ENCODE measurements at regions not wholly inside any gene's neighbourhood (a gene's known extent, or its start where the extent isn't known, plus 50 kb on each side); places are given as distances from the start of the nearest gene placed in this dataset.

DNA sequence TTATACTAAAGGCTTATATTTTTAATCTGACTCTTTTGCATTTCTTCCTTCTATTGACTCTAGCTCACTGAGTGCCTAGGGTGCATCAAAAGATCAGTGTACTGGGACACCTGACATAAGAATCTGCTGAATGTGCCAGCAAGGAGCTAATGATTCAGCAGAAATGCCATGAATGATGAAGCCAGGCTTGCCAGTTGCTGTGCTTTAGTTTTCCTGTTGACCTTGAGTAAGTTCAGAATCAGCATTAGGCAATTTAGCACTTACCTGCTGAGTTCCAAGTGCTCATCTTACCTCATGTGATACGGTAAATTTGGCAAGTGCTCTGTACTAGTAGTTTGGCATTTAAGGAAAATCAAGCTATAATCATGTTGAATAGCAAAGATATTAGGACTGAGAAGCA is 523.2 kb upstream of the B3GALT2 start:
- TF ChIP-seq, protein P1, sequence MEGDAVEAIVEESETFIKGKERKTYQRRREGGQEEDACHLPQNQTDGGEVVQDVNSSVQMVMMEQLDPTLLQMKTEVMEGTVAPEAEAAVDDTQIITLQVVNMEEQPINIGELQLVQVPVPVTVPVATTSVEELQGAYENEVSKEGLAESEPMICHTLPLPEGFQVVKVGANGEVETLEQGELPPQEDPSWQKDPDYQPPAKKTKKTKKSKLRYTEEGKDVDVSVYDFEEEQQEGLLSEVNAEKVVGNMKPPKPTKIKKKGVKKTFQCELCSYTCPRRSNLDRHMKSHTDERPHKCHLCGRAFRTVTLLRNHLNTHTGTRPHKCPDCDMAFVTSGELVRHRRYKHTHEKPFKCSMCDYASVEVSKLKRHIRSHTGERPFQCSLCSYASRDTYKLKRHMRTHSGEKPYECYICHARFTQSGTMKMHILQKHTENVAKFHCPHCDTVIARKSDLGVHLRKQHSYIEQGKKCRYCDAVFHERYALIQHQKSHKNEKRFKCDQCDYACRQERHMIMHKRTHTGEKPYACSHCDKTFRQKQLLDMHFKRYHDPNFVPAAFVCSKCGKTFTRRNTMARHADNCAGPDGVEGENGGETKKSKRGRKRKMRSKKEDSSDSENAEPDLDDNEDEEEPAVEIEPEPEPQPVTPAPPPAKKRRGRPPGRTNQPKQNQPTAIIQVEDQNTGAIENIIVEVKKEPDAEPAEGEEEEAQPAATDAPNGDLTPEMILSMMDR (IDR thresholded peaks at IDR 0.05; ENCODE audit: insufficient read depth, low read length), result no peak
- TF ChIP-seq POLR2AphosphoS5 (IDR thresholded peaks at IDR 0.05; ENCODE audit: low read depth) (no peak), GABPA (IDR thresholded peaks at IDR 0.05; ENCODE audit: low read depth) (no peak), SPI1 (IDR thresholded peaks at IDR 0.05; ENCODE audit: borderline replicate concordance, low read depth) (no peak)
- TF ChIP-seq, protein P2, sequence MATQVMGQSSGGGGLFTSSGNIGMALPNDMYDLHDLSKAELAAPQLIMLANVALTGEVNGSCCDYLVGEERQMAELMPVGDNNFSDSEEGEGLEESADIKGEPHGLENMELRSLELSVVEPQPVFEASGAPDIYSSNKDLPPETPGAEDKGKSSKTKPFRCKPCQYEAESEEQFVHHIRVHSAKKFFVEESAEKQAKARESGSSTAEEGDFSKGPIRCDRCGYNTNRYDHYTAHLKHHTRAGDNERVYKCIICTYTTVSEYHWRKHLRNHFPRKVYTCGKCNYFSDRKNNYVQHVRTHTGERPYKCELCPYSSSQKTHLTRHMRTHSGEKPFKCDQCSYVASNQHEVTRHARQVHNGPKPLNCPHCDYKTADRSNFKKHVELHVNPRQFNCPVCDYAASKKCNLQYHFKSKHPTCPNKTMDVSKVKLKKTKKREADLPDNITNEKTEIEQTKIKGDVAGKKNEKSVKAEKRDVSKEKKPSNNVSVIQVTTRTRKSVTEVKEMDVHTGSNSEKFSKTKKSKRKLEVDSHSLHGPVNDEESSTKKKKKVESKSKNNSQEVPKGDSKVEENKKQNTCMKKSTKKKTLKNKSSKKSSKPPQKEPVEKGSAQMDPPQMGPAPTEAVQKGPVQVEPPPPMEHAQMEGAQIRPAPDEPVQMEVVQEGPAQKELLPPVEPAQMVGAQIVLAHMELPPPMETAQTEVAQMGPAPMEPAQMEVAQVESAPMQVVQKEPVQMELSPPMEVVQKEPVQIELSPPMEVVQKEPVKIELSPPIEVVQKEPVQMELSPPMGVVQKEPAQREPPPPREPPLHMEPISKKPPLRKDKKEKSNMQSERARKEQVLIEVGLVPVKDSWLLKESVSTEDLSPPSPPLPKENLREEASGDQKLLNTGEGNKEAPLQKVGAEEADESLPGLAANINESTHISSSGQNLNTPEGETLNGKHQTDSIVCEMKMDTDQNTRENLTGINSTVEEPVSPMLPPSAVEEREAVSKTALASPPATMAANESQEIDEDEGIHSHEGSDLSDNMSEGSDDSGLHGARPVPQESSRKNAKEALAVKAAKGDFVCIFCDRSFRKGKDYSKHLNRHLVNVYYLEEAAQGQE (IDR thresholded peaks at IDR 0.05; ENCODE audit: insufficient replicate concordance, low read depth), result no peak

Measured in HL-60 (cell line).